ENCODE measurements at regions not wholly inside any gene's neighbourhood (a gene's known extent, or its start where the extent isn't known, plus 50 kb on each side); places are given as distances from the start of the nearest gene placed in this dataset.

DNA sequence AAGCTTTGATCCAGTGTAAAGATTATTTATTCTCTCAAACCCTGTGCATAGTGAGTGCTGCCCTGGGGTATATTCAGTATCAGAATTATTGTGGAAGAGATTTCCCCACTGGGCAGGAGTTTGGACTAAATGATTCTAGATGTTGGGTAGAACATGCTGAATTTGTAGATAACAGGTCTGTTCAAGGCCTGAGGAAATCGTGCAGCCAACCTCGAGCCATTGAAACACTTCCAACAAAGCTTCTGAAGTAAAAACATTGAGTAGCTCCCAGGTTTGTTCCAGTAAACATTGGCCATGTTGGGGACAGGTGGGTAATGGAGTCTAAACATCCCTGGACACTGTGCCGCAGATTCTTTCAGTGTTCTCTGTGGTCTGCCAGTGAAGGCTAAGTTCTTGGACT, 87.5 kb downstream of the LLPH start:
- no peak for DNase-seq

DNA sequence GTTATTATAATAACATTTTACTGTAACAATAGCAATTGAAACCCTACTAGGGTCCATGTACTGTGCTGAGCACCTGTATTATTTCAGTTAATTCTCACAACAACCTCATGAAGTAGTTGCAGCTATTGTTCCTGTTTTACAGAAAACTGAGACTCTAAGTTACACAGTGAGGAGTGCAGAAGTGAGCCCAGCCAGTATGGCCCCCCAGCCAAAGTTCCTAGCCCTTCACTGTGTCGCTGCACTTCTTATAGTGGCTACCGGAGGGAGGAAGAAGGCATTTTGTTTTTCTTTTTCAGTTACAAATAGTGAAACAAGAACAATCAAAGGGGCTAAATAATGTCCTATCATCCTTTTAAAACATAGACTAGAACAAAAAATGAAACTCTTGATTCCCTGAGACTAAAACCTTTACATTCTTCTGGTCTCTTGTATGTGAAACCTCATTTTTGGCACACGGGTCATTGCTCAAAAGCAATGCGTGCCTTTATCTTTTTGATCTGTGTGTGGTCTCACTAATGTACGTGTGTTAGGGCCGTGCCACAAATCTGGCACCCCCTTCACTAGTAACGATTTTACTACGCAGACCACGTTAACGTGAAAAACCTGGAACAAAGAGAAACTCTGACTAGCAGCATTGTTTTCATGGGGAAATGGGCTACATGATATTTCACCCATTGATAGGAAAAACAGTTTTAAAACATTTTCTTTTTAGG, 88.7 kb downstream of the LLPH start:
- DNase-seq: no peak

DNA sequence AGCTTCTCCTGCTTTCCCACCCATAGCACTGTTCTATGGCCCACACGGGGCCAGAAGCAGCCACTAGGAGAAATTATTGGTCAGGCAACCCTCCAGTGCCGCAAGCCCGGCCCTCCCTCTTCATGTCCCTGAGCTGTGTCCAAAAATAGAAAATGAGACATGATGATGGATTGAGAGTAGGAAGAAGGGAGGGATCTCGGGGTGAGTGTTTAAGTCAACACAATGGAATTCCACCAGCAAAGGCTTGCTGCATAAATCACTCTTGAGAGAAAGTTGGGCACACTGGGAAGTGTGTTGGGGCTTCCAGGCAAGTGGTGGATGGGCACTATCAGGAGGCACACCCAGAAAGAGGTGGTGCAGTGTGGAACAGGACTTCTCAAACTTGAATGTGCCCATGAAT, 94.2 kb downstream of the LLPH start:
- peak; percentile 98 for DNase-seq

DNA sequence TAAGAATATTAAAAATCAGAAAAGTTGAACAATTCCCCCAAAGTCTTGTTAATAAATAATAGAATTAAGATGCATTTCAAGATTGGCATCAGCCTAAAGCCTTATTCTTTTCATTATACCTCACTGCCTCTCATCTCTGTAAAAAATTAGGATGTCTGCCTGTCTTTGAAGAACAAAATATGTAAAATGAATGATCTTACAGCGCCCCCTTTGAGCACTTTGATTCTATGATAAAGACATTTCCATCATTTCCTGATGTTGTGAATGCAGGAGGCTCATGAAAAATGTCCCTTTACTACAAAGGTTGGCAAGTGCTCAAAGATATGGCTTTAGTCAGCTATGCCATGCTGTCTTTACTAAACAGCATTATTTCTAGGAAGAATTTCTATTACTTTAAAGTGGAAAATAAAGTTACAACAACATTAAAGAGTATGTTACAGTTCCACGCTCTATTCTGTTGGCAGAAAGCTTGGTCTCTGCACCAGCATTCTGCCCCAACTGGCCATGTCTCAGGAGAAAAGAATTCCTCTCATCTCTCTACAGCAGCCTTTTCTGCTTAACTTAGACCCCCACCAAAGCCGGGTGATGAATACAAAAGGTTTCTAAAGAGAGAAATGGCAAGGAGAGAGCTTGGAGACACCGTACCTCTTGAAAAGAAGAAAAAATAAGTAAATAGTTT, 95.1 kb downstream of the LLPH start:
- DNase-seq: peak; percentile 64

DNA sequence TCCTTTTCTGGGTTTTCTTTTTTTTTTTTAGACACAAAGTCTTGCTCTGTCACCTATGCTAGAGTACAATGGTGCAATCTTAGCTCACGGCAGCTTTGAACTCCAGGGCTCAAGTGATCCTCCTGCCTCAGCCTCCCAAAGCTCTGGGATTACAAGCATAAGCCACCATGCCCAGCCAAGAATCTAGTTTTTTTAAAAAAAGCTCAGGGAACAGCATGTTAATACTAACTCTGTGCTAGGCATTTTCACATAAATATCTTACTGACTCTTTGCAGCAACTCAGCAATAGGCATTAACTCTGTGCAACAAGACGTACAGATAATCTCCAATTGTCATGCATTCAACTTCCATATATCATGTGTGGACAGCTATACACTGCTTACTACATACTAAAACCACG, 97.4 kb downstream of the LLPH start:
- no peak for DNase-seq

DNA sequence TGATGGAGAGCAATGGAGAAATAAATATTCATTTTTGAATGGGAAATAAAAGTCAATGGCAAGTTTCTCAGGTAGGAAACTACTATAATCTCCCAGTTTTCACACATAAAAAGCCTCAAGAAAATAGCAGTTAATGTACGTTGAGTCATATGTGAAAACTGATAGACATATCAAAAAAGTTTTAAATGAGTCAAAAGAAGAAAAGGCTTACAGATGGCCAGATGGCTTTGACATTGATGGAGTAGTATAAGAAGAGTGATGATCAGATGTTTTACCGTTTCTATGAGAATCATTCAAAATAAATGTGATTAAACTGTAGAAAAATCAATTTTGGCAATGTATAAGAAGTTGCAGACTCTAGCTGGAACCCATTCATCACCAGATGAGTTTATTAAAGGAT, 97.8 kb downstream of the LLPH start:
- no peak for DNase-seq

DNA sequence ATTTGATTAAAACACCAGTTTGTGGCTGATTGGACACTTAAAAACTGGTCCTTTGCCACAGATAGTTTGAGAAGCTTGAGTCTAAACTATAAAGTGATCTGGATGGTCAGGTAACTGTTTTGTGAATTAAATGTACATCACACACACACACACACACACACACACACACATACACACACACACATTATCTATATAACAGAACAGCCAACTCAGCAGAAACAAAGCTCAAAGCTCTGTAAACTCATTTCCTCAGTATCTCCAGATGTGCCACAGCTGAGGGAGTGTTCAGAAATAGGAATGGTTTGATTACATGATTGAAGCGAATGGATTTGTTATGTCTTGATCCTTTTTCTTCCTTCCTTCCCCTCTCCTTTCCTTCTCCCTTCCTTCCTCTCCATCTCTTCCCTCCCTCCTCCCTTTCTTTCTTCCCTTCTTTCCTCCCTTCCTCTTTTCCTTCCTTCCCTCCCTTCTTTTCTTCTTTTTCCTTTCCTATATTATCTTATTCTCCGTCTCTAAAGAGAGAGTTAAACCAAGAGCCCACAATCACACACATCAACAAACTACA, 100.3 kb downstream of the LLPH start:
- no peak for DNase-seq

DNA sequence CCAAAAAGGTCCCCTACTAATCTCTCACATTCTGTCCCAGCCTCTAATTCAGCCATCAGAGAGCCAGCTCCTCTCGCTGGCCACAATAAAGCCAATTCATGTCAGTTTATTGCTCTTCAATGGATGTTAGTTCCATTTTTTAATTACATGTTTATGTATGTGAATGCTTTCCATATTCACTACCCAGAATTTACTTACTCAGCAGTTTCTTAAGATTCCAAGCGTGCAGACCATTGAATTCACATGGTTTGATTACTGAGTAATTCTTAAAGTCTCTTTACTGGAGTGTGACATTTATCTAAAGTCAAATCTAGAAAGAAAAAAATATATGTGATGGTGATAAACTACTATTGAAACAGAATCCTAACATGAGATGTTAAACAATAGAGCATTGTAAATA, 102.2 kb downstream of the LLPH start:
- no peak for DNase-seq

DNA sequence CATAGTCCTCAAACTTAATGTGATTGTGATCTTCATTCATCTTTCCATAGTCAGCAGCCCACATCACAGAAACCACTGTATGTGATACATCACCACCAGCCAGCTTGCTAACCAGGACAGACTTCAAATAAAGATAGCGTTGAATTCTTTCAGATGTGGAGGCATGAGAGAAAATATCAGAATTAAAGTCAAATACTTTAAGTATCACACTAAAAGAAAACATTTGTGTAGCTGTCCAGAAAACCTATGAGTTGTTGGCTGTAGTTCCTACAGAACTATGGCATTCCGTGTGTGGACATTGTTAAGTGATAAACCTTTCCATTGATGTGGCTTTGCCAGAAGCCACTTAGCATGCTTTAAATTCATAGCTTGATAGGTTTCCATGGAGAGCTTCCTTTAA, 105.1 kb downstream of the LLPH start:
- peak; percentile 43 for DNase-seq

DNA sequence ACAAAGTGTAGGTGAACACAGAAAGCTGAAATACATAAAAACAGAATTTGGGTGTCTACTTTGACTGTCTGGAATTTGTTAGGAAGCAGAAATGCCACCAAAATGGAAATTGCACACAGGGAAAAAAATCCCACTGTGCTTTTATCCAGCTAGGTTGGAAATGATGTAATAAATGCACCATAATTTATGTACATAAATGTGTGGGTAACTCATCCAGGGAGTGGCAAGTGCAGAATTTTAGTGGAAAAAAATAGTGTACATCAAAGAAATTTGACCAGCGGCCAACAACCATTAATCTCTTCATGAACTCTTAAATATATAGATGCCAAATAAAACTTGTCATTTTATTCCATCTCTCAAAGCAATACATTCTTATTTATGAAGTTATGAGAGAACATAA, 105.6 kb downstream of the LLPH start:
- peak; percentile 32 for DNase-seq

DNA sequence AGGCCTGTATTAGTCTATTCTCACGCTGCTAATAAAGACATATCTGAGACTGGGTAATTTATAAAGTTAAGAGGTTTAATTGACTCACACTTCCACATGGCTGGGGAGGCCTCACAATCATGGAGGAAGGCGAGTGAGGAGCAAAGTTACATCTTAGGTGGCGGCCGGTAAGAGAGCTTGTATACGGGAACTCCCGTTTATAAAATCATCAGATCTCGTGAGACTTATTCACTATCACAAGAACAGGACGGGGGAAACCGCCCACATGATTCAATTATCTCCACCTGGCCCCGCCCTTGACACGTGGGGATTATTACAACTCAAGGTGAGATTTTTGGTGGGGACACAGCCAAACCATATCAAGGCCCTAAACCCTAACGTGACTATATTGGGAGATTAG, 110.1 kb downstream of the LLPH start:
- no peak for DNase-seq

DNA sequence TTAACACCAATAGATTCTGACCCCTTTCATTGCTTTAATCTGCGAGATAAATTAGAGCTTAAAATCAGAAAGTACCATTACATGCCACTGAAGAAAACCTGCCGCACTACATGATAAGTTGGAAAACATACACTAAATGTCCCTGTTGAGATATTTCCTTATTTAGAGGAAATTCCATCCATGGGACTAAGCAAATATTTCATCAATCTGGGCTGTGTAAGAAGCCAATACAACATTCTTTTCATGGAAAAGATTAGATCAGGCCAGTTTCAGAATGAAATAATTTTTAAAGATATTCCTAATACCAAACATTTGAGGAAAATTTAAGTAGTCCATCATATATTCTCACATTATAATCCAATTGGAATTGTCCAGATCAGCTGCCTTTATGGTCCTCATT, 112.8 kb downstream of the LLPH start:
- no peak for DNase-seq

All from NCI-H226 (cell line).